BE2C (cell line): ENCODE measurements at regions not wholly inside any gene's neighbourhood (a gene's known extent, or its start where the extent isn't known, plus 50 kb on each side); places are given as distances from the start of the nearest gene placed in this dataset.
"Not testable (repeated sequence)": the region's sequence is repeated elsewhere in the genome, so short reads cannot be mapped to it uniquely, and the experiment has no call there.

Experiments
- DNase-seq: peaks from one replicate; pipeline ENCODE4 v3.0.0-alpha.2; 2020
- H3K27me3 ChIP-seq: fragments of 250-450 bp; sonication (Bioruptor Pico); 2 replicates; pipeline ENCODE4 v1.5.1; 2020; ENCODE audit warnings: mild to moderate bottlenecking
- H3K36me3 ChIP-seq: fragments of 250-450 bp; sonication (Bioruptor Pico); 2 replicates; pipeline ENCODE4 v1.5.1; 2020; ENCODE audit warnings: mild to moderate bottlenecking
- H3K4me1 ChIP-seq: fragments of 250-450 bp; sonication (Bioruptor Pico); 2 replicates; pipeline ENCODE4 v1.5.1; 2020
- H3K4me3 ChIP-seq: 2 replicates; pipeline ENCODE4 v1.5.1; 2011; ENCODE audit warnings: low read depth, low read length
- H3K9me3 ChIP-seq: fragments of 250-450 bp; sonication (Bioruptor Pico); 2 replicates; pipeline ENCODE4 v1.5.1; 2020
- CTCF ChIP-seq: IDR thresholded peaks from 2 replicates; pipeline ENCODE4 v1.5.1; 2012; ENCODE audit warnings: mild to moderate bottlenecking, low read depth, low read length

GRCh38 chr6:33892581-33893346 lies 89.0 kb upstream of the MLN start:
- Histone ChIP-seq H3K36me3 (no peaks in the 10 kb centered on the region), H3K4me3 (no peak overlapping the region), H3K9me3 (no peaks in the 10 kb centered on the region), H3K27me3 (no peaks in the 10 kb centered on the region), H3K4me1 (no peaks in the 10 kb centered on the region)
- TF ChIP-seq CTCF, result no peak
- no peak for DNase-seq

GRCh38 chr6:33888664-33889200 lies 84.9 kb upstream of the MLN start:
- Histone ChIP-seq H3K9me3 (no peaks in the 10 kb centered on the region), H3K4me3 (no peak overlapping the region), H3K36me3 (no peaks in the 10 kb centered on the region), H3K27me3 (no peaks in the 10 kb centered on the region), H3K4me1 (no peaks in the 10 kb centered on the region)
- DNase-seq, result no peak
- TF ChIP-seq CTCF, result no peak

GRCh38 chr6:33888183-33888582 lies 84.4 kb upstream of the MLN start:
- no peak for DNase-seq
- Histone ChIP-seq H3K4me1 (no peaks in the 10 kb centered on the region), H3K4me3 (no peak overlapping the region), H3K9me3 (no peaks in the 10 kb centered on the region), H3K27me3 (no peaks in the 10 kb centered on the region), H3K36me3 (no peaks in the 10 kb centered on the region)
- no peak for TF ChIP-seq CTCF

GRCh38 chr6:33886673-33887144 lies 82.9 kb upstream of the MLN start:
- Histone ChIP-seq H3K9me3 (no peaks in the 10 kb centered on the region), H3K4me1 (no peaks in the 10 kb centered on the region), H3K36me3 (no peaks in the 10 kb centered on the region), H3K4me3 (no peak overlapping the region), H3K27me3 (no peaks in the 10 kb centered on the region)
- no peak for TF ChIP-seq CTCF
- DNase-seq, result no peak

- no peaks in the 10 kb centered on the region for H3K27me3 ChIP-seq
- no peak for DNase-seq
- H3K9me3 ChIP-seq, result no peaks in the 10 kb centered on the region
- no peaks in the 10 kb centered on the region for H3K4me1 ChIP-seq
- TF ChIP-seq CTCF, result no peak
- no peaks in the 10 kb centered on the region for H3K36me3 ChIP-seq
- H3K4me3 ChIP-seq, result no peak overlapping the region
Observed at GRCh38 chr6:33885132-33886057, 81.6 kb upstream of the MLN start.

- not testable (repeated sequence) for H3K27me3 ChIP-seq, H3K4me1 ChIP-seq, H3K9me3 ChIP-seq, DNase-seq, H3K4me3 ChIP-seq, H3K36me3 ChIP-seq
Observed at GRCh38 chr6:33883621-33884020, 79.8 kb upstream of the MLN start.
